ENCODE measurements at regions not wholly inside any gene's neighbourhood (a gene's known extent, or its start where the extent isn't known, plus 50 kb on each side); places are given as distances from the start of the nearest gene placed in this dataset.

DNA sequence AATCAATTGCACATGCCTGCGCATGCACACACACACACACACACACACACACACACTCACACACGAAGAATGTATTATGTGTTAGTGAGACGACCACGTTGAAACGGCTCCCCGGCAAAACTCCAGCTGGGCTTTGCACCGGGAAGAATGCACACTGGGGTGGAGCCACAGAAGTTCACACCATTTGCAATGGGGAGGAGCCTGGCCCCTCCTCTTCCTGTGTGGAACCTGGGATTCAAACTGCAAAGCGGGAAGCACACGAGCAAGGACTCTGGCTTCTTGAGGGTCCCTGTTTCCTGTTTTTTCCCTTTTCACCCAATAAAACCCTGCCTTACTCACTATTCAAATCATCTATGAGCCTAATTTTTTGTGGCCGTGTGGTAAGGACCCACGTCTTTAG, 304.0 kb upstream of the TMEFF2 start:
- TF ChIP-seq, protein P1, sequence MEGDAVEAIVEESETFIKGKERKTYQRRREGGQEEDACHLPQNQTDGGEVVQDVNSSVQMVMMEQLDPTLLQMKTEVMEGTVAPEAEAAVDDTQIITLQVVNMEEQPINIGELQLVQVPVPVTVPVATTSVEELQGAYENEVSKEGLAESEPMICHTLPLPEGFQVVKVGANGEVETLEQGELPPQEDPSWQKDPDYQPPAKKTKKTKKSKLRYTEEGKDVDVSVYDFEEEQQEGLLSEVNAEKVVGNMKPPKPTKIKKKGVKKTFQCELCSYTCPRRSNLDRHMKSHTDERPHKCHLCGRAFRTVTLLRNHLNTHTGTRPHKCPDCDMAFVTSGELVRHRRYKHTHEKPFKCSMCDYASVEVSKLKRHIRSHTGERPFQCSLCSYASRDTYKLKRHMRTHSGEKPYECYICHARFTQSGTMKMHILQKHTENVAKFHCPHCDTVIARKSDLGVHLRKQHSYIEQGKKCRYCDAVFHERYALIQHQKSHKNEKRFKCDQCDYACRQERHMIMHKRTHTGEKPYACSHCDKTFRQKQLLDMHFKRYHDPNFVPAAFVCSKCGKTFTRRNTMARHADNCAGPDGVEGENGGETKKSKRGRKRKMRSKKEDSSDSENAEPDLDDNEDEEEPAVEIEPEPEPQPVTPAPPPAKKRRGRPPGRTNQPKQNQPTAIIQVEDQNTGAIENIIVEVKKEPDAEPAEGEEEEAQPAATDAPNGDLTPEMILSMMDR (IDR thresholded peaks at IDR 0.05 in 8 of 11, conservative IDR thresholded peaks at IDR 0.05 in 3 of 11) = no peak
- no peak for TF ChIP-seq POLR2A (IDR thresholded peaks at IDR 0.05)

Data from spleen (tissue), 7 donors.